ENCODE measurements at regions not wholly inside any gene's neighbourhood (a gene's known extent, or its start where the extent isn't known, plus 50 kb on each side); places are given as distances from the start of the nearest gene placed in this dataset.

DNA sequence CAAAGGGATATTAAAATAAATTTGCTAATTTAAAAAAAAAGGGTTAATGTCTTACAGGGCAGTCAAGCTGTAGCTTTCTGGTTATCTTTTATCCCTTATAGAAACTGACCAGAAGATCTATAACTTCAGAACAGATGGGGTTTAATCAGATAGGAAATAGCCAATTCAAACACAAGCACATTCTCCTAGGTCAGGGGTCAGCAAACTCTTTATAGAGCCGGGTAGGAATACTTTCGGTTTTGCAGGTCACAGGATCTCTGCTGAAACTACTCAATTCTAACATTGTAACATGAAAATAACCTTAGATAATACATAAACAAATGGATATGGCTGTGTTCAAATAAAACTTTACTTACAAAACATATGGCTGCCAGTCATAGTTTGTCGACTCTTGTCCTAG lies 479.8 kb downstream of the ADRA2A start (continued):
- no peak for TF ChIP-seq RAD21 (IDR thresholded peaks at IDR 0.05; ENCODE audit: insufficient read depth, low read depth, low read length)

DNA sequence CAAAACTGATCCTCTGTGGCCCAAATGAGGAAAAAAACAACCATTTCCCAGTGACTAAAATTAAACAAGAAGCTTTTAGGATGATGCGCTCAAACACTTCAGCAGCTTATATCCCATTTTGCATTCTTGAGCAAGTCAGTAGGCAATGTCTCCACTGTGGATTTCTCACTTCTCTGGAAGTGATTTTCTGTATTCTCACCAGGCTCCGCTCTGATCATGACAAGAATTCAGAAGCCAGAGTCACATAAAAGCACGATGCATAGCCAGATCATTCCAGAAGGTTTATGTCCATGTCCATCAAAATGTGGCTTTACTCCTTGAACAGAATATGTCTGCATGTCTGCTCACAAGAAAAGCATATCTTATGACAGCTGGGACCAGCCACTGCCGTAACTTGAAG lies 481.4 kb downstream of the ADRA2A start:
- H3K27ac ChIP-seq (ENCODE audit: control insufficient read depth, insufficient read depth) = no peak overlapping the region
- WGBS (ENCODE audit: insufficient coverage, insufficient replicate concordance, low lambda C conversion rate, missing lambda C conversion rate) = 57% methylated on average over 4 of the region's 4 CpGs
- no peaks in the 10 kb centered on the region for H3K9me3 ChIP-seq (replicated peaks; ENCODE audit: control insufficient read depth, insufficient read depth, low read length)
- FAIRE-seq (no peak), ATAC-seq (no peak), DNase-seq (ENCODE audit: low read depth, low spot score) (no peak)
- no peaks in the 10 kb centered on the region for H3K27me3 ChIP-seq (replicated peaks in 1 of 2; ENCODE audit: control insufficient read depth in 2 of 2, insufficient read depth in 2 of 2, low read length in 1 of 2)
- H3K4me2 ChIP-seq (ENCODE audit: control insufficient read depth, insufficient read depth) = no peak overlapping the region
- no peaks in the 10 kb centered on the region for H4K20me1 ChIP-seq (ENCODE audit: control insufficient read depth, insufficient read depth)
- no peak for TF ChIP-seq RAD21 (IDR thresholded peaks at IDR 0.05; ENCODE audit: insufficient read depth, low read depth, low read length)
- TF ChIP-seq MYC (IDR thresholded peaks at IDR 0.05; ENCODE audit: insufficient read depth, insufficient read length, insufficient replicate concordance, low read length, severe bottlenecking) = no peak
- intact Hi-C loops (cut with micrococcal nuclease; ENCODE audit: unreplicated experiment) (no loop called here), in situ Hi-C loops (cut with MboI) (no loop called here)
- no peaks in the 10 kb centered on the region for H3K79me2 ChIP-seq (ENCODE audit: control insufficient read depth, insufficient read depth, low read length)
- ChIA-PET CTCF (no interaction called here), RAD21 (ENCODE audit: unreplicated experiment) (no interaction called here), SMC1A (ENCODE audit: uncharacterized antibody, unreplicated experiment) (no interaction called here), POLR2A (no interaction called here)
- H3K9ac ChIP-seq (ENCODE audit: control insufficient read depth, insufficient read depth, low read length) = no peak overlapping the region
- no peak overlapping the region for H3K4me3 ChIP-seq
- BruUV-seq (replicated peaks) = no TSS peak
- H2AFZ ChIP-seq (ENCODE audit: control insufficient read depth, low read depth, low read length) = no peak overlapping the region
- no peaks in the 10 kb centered on the region for H3K4me1 ChIP-seq (ENCODE audit: control insufficient read depth, insufficient read depth, low read length)
- H3K36me3 ChIP-seq (ENCODE audit: control insufficient read depth in 2 of 2, insufficient read depth in 2 of 2, low read length in 1 of 2) = no peaks in the 10 kb centered on the region

DNA sequence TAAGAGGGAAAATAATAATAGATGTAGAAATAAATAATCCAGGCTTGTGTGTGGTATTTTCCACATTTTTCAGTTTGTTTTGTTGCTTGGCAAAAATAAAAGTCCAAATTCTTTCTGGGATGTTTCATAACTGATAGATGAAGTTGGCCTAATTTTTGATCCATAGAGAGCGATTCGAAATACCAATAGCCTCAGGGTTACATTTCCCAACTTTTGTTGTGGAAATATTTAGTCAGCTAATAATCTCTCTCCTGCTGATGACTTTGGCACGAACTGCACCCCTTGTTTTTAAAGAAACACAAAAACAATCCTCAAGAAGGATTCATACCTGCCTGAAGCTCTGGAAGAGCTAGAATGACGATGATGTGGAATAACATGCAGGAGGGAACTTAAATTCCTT lies 483.2 kb downstream of the ADRA2A start:
- FAIRE-seq (no peak), ATAC-seq (no peak), DNase-seq (ENCODE audit: low read depth, low spot score) (no peak)
- no peaks in the 10 kb centered on the region for H3K27me3 ChIP-seq (replicated peaks in 1 of 2; ENCODE audit: control insufficient read depth in 2 of 2, insufficient read depth in 2 of 2, low read length in 1 of 2)
- ChIA-PET SMC1A (ENCODE audit: uncharacterized antibody, unreplicated experiment) (no interaction called here), RAD21 (ENCODE audit: unreplicated experiment) (no interaction called here), POLR2A (no interaction called here), CTCF (no interaction called here)
- no peak overlapping the region for H3K4me3 ChIP-seq
- H3K9me3 ChIP-seq (replicated peaks; ENCODE audit: control insufficient read depth, insufficient read depth, low read length) = no peaks in the 10 kb centered on the region
- no peaks in the 10 kb centered on the region for H4K20me1 ChIP-seq (ENCODE audit: control insufficient read depth, insufficient read depth)
- in situ Hi-C loops (cut with MboI) (no loop called here), intact Hi-C loops (cut with micrococcal nuclease; ENCODE audit: unreplicated experiment) (no loop called here)
- no peak overlapping the region for H2AFZ ChIP-seq (ENCODE audit: control insufficient read depth, low read depth, low read length)
- no TSS peak for BruUV-seq (replicated peaks)
- H3K36me3 ChIP-seq (ENCODE audit: control insufficient read depth in 2 of 2, insufficient read depth in 2 of 2, low read length in 1 of 2) = no peaks in the 10 kb centered on the region
- no peaks in the 10 kb centered on the region for H3K4me1 ChIP-seq (ENCODE audit: control insufficient read depth, insufficient read depth, low read length)
- no peaks in the 10 kb centered on the region for H3K79me2 ChIP-seq (ENCODE audit: control insufficient read depth, insufficient read depth, low read length)
- 0% methylated on average over 4 of the region's 4 CpGs for WGBS (ENCODE audit: insufficient coverage, insufficient replicate concordance, low lambda C conversion rate, missing lambda C conversion rate)
- H3K9ac ChIP-seq (ENCODE audit: control insufficient read depth, insufficient read depth, low read length) = no peak overlapping the region
- TF ChIP-seq ASH2L (IDR thresholded peaks at IDR 0.05; ENCODE audit: borderline replicate concordance, low read depth) = no peak
- no peak for TF ChIP-seq BMI1 (IDR thresholded peaks at IDR 0.05; ENCODE audit: borderline replicate concordance)
- no peak for TF ChIP-seq BCL11A (IDR thresholded peaks at IDR 0.05; ENCODE audit: low read depth, low read length)
- TF ChIP-seq FOXK2 (IDR thresholded peaks at IDR 0.05) = no peak
- H3K27ac ChIP-seq (ENCODE audit: control insufficient read depth, insufficient read depth) = no peak overlapping the region
- H3K4me2 ChIP-seq (ENCODE audit: control insufficient read depth, insufficient read depth) = no peak overlapping the region
